Ovary (tissue), 3 donors: ENCODE measurements at regions not wholly inside any gene's neighbourhood (a gene's known extent, or its start where the extent isn't known, plus 50 kb on each side); places are given as distances from the start of the nearest gene placed in this dataset.

ENCODE experiments used
- CTCF ChIP-seq, 3 donors: fragments of 450-650 bp in 2 of 3; fragments of 200-600 bp in 1 of 3; IDR thresholded peaks; one replicate each; pipeline versions ENCODE4 v1.5.1 to v1.8.0; 2016 to 2022; ENCODE audit warnings: antibody characterized with exemption in 3 of 3, mild to moderate bottlenecking in 1 of 3
- POLR2A ChIP-seq: fragments of 450-650 bp; IDR thresholded peaks from one replicate; pipeline ENCODE4 v1.6.1; 2017; ENCODE audit warnings: antibody characterized with exemption, mild to moderate bottlenecking, moderate library complexity
- donor health status: DM: no; HTN: no; CAD: no.

DNA sequence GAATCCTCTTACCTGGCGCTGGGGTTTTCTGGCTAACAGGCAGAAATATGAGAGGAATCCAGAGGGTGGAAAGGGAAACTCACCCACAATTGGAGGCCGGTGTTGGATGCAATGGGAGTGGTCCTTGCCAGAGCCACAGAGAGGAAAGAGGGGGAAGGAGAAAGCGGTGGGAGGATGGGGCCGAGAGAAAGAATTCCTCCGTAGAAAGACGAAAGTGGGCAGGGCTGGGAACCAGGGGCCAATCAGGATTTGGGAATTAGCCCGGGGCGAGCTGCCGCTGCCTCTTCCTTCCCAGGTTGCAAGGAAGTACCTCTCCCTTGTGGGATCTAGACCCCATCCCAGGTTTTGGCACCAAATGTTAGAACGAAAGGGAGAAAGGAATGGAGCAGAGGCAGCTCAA is 83.1 kb upstream of the SPIN4 start:
- TF ChIP-seq CTCF (IDR thresholded peaks at IDR 0.05) (no peak), POLR2A (no peak)
